HG03575 (cell line): ENCODE measurements at regions not wholly inside any gene's neighbourhood (a gene's known extent, or its start where the extent isn't known, plus 50 kb on each side); places are given as distances from the start of the nearest gene placed in this dataset.

Experiments
- ATAC-seq: cut with Tn5 transposase; IDR thresholded peaks from one replicate; pipeline ENCODE4 v1.9.1; 2021; ENCODE audit not compliant: unreplicated experiment, insufficient number of reproducible peaks, low FRiP score; ENCODE audit errors: extremely low read depth

DNA sequence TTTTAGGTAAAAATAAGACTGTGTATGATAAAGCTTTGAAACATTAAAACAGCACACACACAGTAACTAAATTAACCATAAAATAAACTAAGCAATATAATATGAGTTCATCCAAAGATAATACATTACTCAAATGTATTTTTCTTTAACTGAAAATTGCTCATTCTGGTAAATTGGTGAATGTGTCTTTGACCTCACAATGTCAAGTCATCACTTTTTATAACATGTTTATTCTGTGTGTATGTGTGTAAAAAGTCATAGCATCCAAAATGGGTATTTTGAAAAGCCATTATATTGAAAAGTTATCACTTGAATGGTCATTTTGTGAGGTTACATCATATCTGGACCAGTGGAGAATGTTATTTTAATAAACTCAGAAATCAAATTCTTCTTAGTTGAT is 724.6 kb downstream of the ADGRL2 start:
- no peak for ATAC-seq

DNA sequence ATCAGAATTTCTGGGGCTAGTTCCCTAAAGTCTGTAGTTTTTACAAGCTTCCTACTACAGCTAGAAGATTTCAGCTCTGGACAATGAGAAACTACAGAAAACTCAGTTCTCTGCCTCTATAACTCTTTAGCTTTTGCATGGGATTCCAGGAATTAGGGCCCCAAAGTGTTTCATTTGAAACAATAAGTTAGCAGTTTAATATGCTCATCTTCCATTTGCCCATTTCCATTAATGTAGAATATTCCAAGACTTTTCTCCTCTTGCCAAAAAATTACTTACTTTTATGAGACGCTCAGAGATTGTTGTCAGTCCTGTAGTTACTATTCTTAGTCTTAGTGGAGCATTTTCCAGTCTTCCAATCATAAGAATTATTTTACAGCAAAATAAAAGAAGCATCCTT is 719.9 kb downstream of the ADGRL2 start:
- ATAC-seq = no peak

DNA sequence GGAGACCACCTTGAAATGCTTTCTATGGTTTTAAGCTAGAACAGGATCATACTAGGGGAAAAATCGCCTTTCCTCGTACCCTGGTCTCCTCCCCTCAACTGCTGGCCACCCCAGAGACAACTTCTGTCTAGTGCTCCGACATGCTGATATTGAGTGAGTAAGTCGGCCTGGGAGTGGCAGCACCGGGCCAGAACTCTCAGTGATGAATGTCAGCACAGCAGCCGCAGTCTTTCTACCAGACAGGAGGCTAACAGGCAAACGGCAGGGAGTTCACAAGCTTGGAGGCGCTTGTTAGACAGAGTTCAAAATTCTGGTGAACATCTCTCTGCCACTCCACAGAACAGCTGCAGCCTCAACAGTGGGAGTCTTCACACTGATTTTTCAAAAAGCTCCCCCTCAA is 716.9 kb downstream of the ADGRL2 start:
- no peak for ATAC-seq

DNA sequence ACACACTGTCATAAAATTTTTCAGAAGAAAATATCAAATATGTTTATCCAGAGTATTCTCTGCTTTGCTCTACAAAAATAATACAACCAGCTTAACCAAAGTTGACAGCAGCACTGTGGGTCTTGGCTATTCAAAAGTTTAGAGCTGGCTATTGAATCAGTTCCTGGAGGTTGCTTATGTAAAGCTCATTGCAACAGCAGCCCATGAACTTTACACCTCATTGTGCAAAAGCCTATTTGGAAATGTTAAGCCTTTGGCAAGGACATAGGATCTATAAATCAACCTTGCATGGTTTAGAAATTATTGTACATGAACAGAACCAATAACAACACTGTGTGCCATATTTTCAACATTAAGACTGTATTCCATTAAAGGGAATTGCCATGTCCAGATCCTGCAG is 714.9 kb downstream of the ADGRL2 start:
- ATAC-seq = no peak

DNA sequence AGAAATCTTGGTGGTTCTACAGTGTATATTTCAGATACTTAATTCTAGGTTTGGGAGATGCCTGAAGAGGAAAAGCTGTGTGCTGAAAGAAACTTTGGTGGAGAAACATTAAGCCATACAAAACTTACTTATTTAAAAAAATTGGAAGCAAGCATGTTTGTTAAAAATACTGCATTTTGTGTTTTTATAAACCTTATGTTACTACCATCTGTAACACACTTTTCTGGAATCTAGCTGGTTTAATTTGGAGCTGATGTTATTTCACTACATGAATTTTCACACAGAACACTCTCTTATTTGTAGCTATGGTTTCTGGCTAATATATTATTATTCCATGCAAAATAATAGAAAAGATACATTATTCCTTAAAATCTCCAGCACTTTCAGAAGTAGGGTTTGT is 710.7 kb downstream of the ADGRL2 start:
- ATAC-seq = no peak

DNA sequence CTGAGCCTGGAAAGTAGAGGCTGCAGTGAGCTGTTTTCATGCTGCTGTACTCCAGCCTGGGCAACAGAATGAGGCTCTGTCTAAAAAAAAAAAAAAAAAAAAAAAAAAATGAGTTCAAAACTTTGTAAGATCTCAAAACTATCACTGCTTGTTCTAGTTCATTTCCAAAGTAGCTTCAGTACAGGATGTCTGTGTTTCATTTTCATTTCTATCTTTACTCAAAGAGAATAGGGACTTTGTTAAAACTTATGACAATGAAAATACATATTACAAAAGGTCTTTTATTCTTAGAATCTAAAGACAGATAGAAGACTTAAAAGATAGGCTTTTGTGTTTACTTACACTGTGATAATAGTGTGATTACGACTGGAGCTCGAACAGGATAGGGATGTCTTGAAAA is 709.7 kb downstream of the ADGRL2 start:
- ATAC-seq = no peak

DNA sequence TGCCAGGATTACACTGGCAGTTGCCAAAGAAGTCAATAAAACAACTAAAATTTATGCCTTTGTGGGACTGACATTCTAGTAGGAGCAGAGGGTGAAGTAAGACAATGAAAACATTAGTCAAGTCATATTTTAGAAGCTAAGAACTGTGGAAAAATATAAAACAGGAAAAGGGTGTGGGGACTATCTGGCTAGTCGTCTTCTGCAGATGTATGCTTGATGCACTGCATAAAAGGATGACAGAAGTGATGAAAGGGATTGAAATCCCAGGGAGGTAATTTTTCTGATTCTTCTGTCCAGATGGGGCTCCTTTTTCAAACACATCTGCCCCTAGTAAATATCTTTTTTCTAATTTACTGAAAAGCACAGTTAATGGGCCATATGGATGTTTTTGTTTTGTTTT is 706.3 kb downstream of the ADGRL2 start:
- ATAC-seq = no peak

DNA sequence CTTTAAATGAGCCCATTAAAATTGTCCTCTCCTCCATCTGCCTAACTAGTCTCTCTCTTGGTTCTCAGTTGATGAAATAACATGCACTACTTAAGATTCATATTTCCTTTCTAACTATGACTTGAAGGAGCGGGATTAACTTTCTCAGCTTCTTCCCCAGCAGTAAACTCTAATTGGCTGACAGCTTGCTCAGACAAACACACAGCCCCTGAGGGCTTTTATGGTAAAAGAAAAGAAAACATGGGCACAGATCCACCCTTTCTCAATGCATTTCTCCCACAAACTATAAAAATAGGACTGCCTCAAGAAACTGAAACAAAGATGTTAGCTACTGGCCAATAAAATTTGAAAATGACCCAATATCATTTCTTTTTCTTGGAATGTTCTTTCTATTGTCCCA is 703.1 kb downstream of the ADGRL2 start:
- no peak for ATAC-seq

DNA sequence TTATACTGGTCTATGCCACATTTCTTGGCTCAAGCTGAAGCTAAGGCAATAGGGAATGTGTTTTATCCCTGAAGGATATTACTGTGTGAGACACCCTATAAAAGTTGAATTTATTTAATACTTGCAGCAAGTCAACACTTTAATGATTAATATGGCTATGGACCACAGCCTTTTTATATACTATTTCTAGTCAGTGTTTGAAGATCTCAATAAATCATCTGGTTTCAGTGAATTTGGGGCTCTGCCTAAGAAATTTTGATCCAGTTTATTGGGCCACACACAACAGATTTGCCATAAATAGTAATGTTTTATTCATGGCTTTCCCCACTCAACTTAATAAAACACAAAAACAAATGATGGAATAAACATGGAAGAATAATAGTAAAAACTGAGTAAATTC is 698.3 kb downstream of the ADGRL2 start:
- no peak for ATAC-seq

DNA sequence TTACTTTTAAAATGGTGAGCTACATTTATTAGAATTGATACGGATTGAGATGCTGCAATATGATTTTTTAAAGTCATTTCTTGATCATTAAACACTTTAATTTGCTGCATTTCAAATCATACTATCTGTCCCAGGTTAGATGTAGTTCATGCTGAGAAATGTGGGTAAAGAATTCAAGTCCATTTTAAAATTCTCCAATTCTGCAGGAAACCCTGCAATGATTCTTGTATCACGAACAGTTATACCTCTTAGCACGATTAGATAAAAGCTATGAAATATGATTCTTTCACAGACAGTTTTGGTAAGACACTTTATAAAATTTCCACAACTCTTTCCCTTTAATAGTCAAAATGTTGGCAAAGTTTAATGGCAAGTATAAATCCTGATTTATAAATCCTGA is 693.4 kb downstream of the ADGRL2 start:
- no peak for ATAC-seq

DNA sequence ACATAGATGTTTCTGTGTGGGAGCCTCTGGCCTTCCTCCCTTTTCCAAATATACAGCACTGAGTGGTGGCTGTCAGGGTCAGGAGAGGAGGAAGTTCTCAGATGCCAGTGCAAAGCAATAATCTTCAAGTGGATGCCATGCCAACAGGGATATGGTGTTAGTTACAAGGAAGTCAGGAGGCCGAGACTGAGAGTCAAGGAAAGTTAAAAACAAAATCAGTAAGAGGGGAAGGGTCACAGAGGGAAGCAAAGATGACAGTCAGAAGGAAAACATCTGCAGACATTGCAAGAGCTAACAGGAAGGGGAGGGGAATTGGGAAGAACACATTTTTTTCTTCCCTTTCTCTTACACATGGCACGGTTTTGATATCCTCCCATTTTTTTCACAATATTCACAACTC is 691.4 kb downstream of the ADGRL2 start:
- ATAC-seq = no peak

DNA sequence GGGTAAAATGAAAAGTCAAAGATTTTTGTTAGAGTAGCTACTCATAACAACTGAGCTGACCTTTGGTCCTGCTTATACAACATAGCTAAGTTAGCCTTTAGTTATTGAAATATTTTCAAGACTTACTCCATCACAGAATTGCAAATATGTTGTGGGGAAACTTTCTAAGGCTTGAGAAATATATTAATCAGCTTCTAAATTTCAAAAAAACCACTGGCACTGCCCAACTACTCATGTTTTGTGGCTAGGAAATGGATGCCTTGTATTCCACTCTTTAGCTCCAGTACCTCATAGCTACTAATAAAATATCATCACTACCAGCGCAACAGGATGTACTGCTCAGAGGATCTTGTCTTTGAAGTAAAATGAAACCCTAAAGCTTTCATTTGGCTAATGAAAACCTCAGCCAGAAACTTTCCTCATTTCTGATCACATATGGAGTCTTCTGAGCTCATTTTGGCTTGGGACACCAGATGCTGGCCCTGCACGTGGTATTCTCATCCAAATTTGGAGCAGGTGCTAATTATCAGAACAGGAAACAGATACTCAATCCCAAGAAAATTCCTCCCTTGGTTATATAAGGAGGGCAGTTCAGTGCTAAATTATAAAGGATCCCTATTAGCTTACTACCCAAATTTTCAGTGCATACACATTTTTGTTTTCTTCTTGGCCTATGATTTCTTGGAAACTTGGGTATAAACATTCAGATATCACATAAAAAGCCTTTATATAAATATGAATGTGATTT is 690.7 kb downstream of the ADGRL2 start:
- no peak for ATAC-seq

DNA sequence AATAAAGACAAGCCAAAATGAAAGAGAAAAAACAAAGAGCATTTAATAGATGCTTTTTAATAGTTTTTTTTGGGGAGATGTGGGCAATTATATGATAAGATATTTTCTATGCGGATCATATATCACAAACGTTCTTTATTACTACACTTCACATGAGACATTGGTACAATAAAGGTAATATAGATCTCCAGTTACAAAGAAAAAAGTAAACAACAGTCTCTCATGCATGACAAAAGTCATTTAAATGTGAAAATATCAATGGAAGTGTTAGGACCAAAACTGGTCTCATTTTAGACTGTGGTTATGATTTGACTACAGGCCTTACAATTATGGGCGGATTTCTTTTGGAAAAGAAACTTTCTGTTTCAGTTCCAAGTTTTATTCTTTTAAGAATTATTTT is 687.0 kb downstream of the ADGRL2 start:
- ATAC-seq = no peak

DNA sequence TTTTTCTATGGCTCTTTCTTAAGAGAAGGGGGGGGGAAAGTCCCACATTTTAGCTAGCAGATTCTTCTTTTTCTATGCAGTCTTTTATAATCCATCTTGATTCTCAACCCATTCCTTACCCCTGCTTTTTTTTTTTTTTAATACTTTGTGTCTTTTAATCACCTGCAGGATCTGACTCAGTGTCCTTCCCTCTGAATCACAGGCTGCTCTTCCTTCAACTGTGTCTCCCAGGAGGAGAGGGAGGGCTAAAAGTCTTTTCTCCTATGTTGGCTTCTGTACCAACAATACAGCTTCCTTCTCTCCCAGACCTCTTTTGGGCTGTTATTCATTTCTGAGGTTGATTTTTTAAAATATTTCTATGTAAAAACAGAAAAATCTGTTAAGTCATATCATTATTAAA is 686.2 kb downstream of the ADGRL2 start:
- ATAC-seq = no peak

DNA sequence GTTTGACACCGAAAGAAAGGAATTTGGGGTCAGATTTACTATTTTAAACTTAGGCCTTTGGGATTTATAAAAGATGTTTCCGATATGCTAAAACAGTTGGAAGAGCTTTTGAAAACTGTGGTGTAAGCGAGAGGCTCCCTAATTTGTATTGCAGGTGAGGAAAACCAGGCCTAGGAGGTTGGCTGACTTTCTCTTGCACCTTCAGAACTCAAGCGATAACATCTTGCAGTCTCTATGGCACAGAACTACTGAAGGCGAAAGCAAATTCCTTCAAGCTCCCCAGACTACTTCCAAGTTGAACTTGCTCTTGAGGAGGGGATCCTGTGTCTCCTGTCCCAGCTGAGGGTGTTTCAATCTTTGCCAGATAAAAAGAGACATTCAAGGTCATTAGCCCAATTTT is 685.7 kb downstream of the ADGRL2 start:
- no peak for ATAC-seq

DNA sequence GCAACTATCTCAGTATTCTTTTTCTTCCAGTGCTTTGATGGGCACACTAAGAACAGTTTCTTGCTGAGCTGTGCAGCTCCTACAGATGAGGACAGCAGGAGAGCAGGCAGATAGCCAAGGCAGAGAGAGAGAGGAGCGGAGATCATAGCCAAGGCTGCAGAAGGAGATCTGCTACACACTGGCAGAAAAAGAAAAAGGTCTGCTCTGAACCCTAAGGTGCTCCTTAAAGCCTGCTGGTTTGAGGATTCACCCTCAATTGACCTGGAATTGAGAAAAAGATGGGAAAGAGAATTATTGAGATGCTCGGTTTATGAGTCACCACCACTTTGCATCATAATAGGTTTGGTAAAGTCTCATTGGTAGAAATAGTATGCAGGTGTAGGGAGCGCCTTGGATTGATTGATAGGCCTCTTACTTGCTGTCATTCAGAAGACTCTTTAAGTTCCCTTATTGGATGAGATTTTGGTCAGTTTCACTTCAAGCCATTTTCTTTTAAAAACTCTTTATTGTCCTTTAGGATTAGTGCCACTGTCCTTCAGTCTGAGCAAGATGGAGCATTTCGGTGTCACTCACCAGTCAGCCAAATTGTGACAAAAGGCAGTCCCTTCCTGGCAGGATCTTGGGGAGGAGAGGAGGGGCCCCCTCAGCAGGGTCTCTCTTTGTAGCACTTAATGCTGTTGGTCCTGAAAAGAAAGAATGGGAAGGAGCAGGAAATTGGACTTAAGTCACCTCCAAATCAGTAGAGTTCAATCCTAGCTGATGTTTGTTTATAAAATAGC is 685.0 kb downstream of the ADGRL2 start:
- ATAC-seq = no peak

DNA sequence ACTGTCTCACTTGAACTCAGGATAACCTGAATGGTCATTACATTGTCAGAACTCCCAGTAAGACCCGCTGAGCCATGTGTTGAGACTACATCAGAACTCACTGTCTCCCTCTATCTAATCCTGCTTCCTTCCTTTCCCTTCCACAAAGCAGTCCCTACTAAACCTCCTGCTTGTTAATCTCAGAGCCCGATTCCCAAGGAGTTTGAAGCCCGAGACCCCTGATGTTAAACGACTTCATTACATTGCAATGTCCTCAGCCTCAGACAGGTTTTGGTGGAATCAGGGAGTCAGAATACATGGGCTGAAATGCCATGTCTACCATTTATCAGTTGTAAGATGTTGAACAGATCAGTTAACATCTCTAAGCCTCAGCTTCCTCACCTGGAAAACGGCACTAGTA is 682.4 kb downstream of the ADGRL2 start:
- no peak for ATAC-seq

DNA sequence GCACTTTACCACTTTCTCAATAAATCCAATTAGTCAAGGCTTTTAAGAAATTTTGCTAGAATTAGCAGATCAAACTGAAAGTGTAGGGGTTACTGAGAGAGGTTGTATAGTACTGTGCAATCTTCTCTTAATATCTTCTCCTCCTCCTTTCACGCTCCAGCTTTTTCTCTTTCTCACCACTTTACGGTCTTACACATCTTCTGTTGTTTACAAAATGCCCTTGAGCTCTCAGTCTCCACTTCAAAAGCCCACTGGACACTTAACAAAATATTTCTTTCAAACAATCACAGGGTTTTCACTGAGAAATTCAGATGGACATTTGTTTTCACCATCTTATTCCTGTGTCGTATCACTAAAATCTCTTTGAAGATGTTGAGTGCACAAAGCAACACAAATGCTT is 678.2 kb downstream of the ADGRL2 start:
- ATAC-seq = no peak

DNA sequence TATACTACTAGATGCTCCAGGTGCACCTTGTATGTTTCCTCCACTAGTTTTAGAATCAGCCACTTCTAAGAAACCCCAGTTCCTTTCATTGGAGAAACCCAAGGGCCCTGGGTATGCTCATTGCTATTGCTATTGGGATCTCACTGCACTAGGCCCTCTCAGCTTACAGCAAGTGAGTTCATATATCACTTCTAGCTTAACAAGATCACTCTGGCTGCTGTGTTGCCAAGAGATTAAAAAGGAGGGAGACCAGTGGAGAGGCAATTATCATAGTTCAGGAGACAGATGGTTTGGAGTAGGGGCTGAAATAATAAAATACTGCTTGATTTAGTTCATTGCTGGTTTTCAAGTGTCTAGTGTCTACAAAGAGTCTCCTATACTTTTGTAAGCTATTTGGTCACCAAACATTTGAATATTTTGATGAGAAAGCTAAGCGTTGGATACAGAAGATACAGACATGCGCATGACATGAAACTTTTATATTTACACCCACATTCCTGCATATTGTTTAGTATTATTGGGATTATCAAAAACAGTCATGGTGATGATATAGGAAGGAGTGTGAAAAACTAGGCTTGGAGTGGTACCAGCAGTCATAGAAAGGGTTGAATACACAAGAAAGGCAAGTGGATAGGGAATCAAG is 671.9 kb downstream of the ADGRL2 start:
- ATAC-seq = no peak

DNA sequence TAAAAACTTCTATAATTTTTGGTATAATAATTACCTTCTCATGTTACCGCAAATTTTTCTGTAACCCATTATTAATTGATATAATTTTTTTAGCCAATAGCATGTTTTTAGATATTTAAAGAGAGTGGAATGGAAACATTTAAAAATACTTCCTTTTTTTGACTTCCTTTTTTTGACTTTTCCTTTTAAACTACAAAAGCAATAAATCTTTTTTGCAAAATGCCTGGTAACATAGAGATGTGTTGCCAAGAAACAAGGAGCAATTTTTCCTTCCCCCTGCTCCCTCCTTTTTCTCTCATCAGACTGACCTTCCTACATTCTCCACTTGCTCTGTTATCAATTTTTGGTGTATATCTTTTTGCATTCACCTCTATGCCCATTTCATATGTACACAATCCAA is 666.2 kb downstream of the ADGRL2 start:
- no peak for ATAC-seq
